ENCODE measurements at regions not wholly inside any gene's neighbourhood (a gene's known extent, or its start where the extent isn't known, plus 50 kb on each side); places are given as distances from the start of the nearest gene placed in this dataset.

DNA sequence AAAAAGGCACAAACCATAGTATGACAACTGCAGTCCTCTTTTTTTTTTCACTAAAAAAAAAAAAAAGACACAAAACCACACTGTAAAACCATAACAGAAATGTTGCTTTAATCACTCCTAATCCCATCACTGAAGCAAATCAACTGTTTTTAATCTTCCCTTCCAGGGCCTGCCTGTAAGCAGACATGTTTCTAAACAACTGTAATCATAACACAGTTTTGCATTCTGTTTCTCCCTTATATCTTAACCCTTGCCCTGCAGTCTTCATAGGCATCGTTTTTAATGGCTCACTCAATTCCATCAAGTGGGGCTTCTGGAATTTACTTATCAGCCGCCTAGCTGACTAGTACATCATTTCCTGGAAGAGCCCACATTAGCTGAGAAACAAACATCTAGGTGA is 111.0 kb upstream of the SLC25A48 start:
- CTCF ChIA-PET: no interaction called here
- no peak for DNase-seq (ENCODE audit: low read depth, low spot score)
- Histone ChIP-seq H3K27me3 (ENCODE audit: control insufficient read depth, insufficient read depth, low read length) (no peaks in the 10 kb centered on the region), H3K4me3 (ENCODE audit: low read depth, low read length) (no peak overlapping the region), H3K9me3 (ENCODE audit: control insufficient read depth, insufficient read depth, low read length) (no peaks in the 10 kb centered on the region), H3K27ac (ENCODE audit: low read depth, low read length) (no peak overlapping the region)
- TF ChIP-seq, protein P1, sequence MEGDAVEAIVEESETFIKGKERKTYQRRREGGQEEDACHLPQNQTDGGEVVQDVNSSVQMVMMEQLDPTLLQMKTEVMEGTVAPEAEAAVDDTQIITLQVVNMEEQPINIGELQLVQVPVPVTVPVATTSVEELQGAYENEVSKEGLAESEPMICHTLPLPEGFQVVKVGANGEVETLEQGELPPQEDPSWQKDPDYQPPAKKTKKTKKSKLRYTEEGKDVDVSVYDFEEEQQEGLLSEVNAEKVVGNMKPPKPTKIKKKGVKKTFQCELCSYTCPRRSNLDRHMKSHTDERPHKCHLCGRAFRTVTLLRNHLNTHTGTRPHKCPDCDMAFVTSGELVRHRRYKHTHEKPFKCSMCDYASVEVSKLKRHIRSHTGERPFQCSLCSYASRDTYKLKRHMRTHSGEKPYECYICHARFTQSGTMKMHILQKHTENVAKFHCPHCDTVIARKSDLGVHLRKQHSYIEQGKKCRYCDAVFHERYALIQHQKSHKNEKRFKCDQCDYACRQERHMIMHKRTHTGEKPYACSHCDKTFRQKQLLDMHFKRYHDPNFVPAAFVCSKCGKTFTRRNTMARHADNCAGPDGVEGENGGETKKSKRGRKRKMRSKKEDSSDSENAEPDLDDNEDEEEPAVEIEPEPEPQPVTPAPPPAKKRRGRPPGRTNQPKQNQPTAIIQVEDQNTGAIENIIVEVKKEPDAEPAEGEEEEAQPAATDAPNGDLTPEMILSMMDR (IDR thresholded peaks at IDR 0.05; ENCODE audit: low read depth, low read length): no peak
- POLR2A ChIA-PET: no interaction called here

DNA sequence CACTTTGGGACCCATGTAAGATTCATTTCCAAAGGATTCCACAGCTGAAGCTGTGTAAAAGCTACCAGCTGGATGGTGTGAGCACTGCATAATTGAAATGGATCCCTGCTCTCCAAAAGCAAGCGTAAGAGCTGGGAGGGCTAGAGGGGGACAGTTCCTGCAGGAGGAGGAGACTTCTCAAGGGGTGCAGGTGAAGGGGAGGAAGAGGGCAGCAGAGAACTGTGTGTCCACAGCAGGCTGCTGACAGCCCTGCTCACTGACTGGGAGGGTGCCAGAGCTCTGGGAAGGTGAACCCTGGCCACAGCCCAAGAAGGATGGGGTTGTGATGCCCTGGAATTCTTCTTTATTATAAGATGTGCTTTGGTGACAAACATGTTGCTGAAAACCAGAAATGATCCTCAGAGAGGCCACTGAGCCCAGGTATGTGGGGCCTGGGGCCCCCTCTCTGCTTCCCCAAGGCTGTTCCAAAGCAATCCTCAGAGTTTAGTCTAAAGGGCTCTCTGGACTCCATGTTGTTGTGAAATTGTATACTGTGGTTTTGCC is 112.8 kb upstream of the SLC25A48 start:
- Histone ChIP-seq H3K4me3 (ENCODE audit: low read depth, low read length) (no peak overlapping the region), H3K27ac (ENCODE audit: low read depth, low read length) (no peak overlapping the region), H3K9me3 (ENCODE audit: control insufficient read depth, insufficient read depth, low read length) (no peaks in the 10 kb centered on the region), H3K27me3 (ENCODE audit: control insufficient read depth, insufficient read depth, low read length) (no peaks in the 10 kb centered on the region)
- CTCF ChIA-PET: no interaction called here
- POLR2A ChIA-PET: no interaction called here
- TF ChIP-seq, protein P1 (IDR thresholded peaks at IDR 0.05; ENCODE audit: low read depth, low read length): no peak
- no peak for DNase-seq (ENCODE audit: low read depth, low spot score)

- Histone ChIP-seq H3K4me3 (ENCODE audit: low read depth, low read length) (no peak overlapping the region), H3K27ac (ENCODE audit: low read depth, low read length) (no peak overlapping the region), H3K27me3 (ENCODE audit: control insufficient read depth, insufficient read depth, low read length) (no peaks in the 10 kb centered on the region), H3K9me3 (ENCODE audit: control insufficient read depth, insufficient read depth, low read length) (no peaks in the 10 kb centered on the region)
- DNase-seq (ENCODE audit: low read depth, low spot score): no peak
- ChIA-PET POLR2A (no interaction called here), CTCF (no interaction called here)
- TF ChIP-seq, protein P1 (IDR thresholded peaks at IDR 0.05; ENCODE audit: low read depth, low read length): no peak
These were observed 114.3 kb upstream of the SLC25A48 start for GRCh38 chr5:135720191-135720590.

DNA sequence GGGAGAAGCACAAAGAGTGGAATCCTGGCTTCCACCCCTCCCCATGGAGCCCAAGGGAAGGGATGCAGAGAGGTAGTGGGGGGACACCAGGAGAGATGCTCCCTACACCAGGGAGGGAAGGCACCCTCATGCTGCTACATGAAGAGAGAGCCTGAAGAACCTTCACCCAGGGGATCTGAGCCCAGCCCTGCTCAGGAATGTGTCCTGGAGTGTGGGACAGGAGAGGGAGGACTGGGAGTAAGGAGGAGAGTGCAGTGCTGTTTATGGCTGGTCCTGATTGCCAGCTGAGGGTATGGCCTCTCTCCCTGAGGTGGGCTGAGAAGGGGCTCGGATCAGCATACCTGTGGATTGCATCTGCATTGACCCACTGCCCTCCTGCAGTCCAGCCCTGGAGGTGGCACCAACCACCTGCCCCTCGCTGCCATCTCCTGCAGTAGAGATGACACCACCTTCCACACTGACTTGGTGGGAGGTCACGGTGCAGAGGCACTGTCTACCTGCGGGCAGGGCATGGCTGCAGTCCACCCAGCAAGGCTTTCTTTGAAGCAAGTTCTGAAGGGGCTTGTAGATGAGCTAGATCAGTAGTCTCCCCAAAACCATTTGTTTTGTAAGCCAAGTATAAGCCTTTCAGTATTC is 114.9 kb upstream of the SLC25A48 start:
- Histone ChIP-seq H3K27ac (ENCODE audit: low read depth, low read length) (no peak overlapping the region), H3K4me3 (ENCODE audit: low read depth, low read length) (no peak overlapping the region), H3K9me3 (ENCODE audit: control insufficient read depth, insufficient read depth, low read length) (no peaks in the 10 kb centered on the region), H3K27me3 (ENCODE audit: control insufficient read depth, insufficient read depth, low read length) (no peaks in the 10 kb centered on the region)
- ChIA-PET CTCF (no interaction called here), POLR2A (no interaction called here)
- TF ChIP-seq, protein P1 (IDR thresholded peaks at IDR 0.05; ENCODE audit: low read depth, low read length): no peak
- DNase-seq (ENCODE audit: low read depth, low spot score): no peak

- Histone ChIP-seq H3K9me3 (ENCODE audit: control insufficient read depth, insufficient read depth, low read length) (no peaks in the 10 kb centered on the region), H3K4me3 (ENCODE audit: low read depth, low read length) (no peak overlapping the region), H3K27ac (ENCODE audit: low read depth, low read length) (no peak overlapping the region), H3K27me3 (ENCODE audit: control insufficient read depth, insufficient read depth, low read length) (peaks cover 3% of the 10 kb centered on the region)
- ChIA-PET POLR2A (no interaction called here), CTCF (no interaction called here)
- DNase-seq (ENCODE audit: low read depth, low spot score): no peak
- TF ChIP-seq, protein P1 (IDR thresholded peaks at IDR 0.05; ENCODE audit: low read depth, low read length): no peak
These were observed 115.8 kb upstream of the SLC25A48 start for GRCh38 chr5:135718651-135719050.

Measured in AG04450 (cell line).